Transverse colon (tissue), 3 donors: ENCODE measurements at regions not wholly inside any gene's neighbourhood (a gene's known extent, or its start where the extent isn't known, plus 50 kb on each side); places are given as distances from the start of the nearest gene placed in this dataset.

ENCODE experiments used
- EP300 ChIP-seq: sonication (generic); formaldehyde crosslinking; IDR thresholded peaks from one replicate; pipeline ENCODE4 v1.6.1; 2017; ENCODE audit warnings: antibody characterized with exemption, low read depth
- POLR2A ChIP-seq: fragments of 450-650 bp; IDR thresholded peaks from one replicate; pipeline ENCODE4 v1.6.1; 2016; ENCODE audit warnings: antibody characterized with exemption, mild to moderate bottlenecking, moderate library complexity
- TF ChIP-seq, protein P1 (sequence below), 5 experiments: fragments of 200-600 bp in 3 of 5; fragments of 450-650 bp in 2 of 5; sonication (generic) in 3 of 5; IDR thresholded peaks; 1 replicate in 2 of 5; 2 replicates in 3 of 5; pipeline ENCODE4 v1.5.1; 2016 to 2017; ENCODE audit warnings: antibody characterized with exemption in 5 of 5, inconsistent platforms in 3 of 5, mild to moderate bottlenecking in 2 of 5, moderate library complexity in 1 of 5

DNA sequence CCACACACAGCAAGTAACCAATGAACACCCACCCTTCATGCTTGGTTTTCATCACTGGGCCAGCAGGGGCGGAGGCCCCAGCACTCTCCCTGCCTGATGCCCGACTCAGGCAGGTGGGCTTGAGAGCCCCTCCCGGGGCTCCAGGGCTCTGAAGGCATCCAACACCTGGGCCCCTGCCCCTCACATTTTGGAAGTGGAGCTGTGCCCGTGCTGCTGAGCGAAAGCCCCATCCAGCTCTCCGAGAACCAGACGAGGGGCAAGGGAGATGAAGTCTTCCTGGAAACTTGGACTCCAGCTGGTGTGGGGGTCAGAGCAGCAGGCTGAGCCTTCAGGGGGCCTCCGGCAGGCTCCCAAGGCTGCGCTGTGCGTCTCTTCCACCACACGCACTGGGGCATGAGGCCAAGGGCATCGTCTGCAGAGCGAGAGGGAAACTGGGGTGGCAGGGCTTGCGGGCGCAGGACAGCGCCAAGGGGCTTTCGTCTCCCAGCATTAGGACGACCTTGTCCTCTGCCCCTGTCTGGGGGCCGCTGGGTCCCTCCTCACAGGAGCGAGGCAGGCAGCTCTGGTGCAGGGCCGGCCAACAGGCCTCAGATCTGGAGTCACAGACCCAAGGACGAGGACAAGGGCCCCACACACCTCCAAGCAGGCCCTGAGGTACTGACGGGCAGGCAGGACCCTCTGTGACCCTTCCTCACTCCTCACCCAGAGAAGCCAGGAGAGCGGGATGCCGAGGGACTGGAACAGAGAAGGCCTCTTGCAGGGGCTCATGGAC is 108.3 kb upstream of the FAM20C start:
- TF ChIP-seq, protein P1, sequence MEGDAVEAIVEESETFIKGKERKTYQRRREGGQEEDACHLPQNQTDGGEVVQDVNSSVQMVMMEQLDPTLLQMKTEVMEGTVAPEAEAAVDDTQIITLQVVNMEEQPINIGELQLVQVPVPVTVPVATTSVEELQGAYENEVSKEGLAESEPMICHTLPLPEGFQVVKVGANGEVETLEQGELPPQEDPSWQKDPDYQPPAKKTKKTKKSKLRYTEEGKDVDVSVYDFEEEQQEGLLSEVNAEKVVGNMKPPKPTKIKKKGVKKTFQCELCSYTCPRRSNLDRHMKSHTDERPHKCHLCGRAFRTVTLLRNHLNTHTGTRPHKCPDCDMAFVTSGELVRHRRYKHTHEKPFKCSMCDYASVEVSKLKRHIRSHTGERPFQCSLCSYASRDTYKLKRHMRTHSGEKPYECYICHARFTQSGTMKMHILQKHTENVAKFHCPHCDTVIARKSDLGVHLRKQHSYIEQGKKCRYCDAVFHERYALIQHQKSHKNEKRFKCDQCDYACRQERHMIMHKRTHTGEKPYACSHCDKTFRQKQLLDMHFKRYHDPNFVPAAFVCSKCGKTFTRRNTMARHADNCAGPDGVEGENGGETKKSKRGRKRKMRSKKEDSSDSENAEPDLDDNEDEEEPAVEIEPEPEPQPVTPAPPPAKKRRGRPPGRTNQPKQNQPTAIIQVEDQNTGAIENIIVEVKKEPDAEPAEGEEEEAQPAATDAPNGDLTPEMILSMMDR (IDR thresholded peaks at IDR 0.05) = no peak
- TF ChIP-seq POLR2A (no peak), EP300 (no peak)
